Ovary (tissue), 7 donors: ENCODE measurements at regions not wholly inside any gene's neighbourhood (a gene's known extent, or its start where the extent isn't known, plus 50 kb on each side); places are given as distances from the start of the nearest gene placed in this dataset.

Source experiments
- DNase-seq, 5 donors: peaks; one replicate each; pipeline ENCODE4 v3.0.0-alpha.2; 2019 to 2020
- H3K27ac ChIP-seq, 2 donors: fragments of 200-600 bp; one replicate each; pipeline versions ENCODE4 v1.5.1 to v1.8.0; 2019 to 2022
- H3K27me3 ChIP-seq: fragments of 200-600 bp; one replicate; pipeline ENCODE4 v1.8.0; 2022
- H3K36me3 ChIP-seq: fragments of 200-600 bp; sonication (generic); one replicate; pipeline ENCODE4 v1.5.1; 2019
- H3K4me1 ChIP-seq: one replicate; pipeline ENCODE4 v1.8.1; 2013; ENCODE audit warnings: mild to moderate bottlenecking, moderate library complexity; ENCODE audit not compliant: insufficient read depth
- H3K4me3 ChIP-seq: fragments of 200-600 bp; sonication (generic); one replicate; pipeline ENCODE4 v1.5.1; 2017
- H3K9me3 ChIP-seq, 2 donors: fragments of 200-600 bp in 1 of 2; sonication (generic) in 1 of 2; one replicate each; pipeline versions ENCODE4 v1.5.1 to v1.8.1; 2013 to 2019; ENCODE audit warnings: mild to moderate bottlenecking in 1 of 2, moderate library complexity in 1 of 2
- EP300 ChIP-seq: sonication (generic); formaldehyde crosslinking; IDR thresholded peaks from one replicate; pipeline ENCODE4 v1.6.1; 2017; ENCODE audit warnings: antibody characterized with exemption
- POLR2A ChIP-seq: fragments of 450-650 bp; IDR thresholded peaks from one replicate; pipeline ENCODE4 v1.6.1; 2017; ENCODE audit warnings: antibody characterized with exemption, mild to moderate bottlenecking, moderate library complexity
- WGBS, 3 donors: extraction: QIAGEN DNeasy Blood & Tissue Kit in 1 of 3; methylation state at CpG; one replicate each; pipeline versions ENCODE4 v1.1.5 to v1.1.7; 2013 to 2017; 5-methylcytosine and 5-hydroxymethylcytosine counted together
- intact Hi-C, 4 donors: fragments of 100-400 bp; cut with DNase I; formaldehyde crosslinking; loops; one replicate each; pipeline versions ENCODE4 v1.11.0 to v1.15.1; 2022 to 2023
- TF ChIP-seq, protein P1 (sequence below), 3 donors: fragments of 450-650 bp in 2 of 3; fragments of 200-600 bp in 1 of 3; IDR thresholded peaks; one replicate each; pipeline versions ENCODE4 v1.5.1 to v1.8.0; 2016 to 2022; ENCODE audit warnings: antibody characterized with exemption in 3 of 3, mild to moderate bottlenecking in 1 of 3
- donor health status: DM: no; HTN: no; CAD: no; lungs with moderate emphysema.
- donor health status: DM: no; HTN: no; CAD: no.
- donor health status: Bipolar disorder and iron deficiency.
- donor health status: DM: no; HTN: no; CAD: no.
- donor health status: DM: yes; HTN: yes; CAD: no.

GRCh38 chr1:218080863-218081262 is 204.2 kb upstream of the RRP15 start:
- H3K4me1 ChIP-seq, result no peaks in the 10 kb centered on the region
- 75 to 86% (median 78%) methylated on average over 5 of the region's 5 CpGs for WGBS, 3 donors
- no peaks in the 10 kb centered on the region for H3K27me3 ChIP-seq
- H3K9me3 ChIP-seq, result no peaks in the 10 kb centered on the region
- no peak overlapping the region for H3K4me3 ChIP-seq
- intact Hi-C loops, result no loop called here
- no peak overlapping the region for H3K27ac ChIP-seq
- TF ChIP-seq POLR2A, result no peak
- no peak for TF ChIP-seq EP300
- TF ChIP-seq, protein P1, sequence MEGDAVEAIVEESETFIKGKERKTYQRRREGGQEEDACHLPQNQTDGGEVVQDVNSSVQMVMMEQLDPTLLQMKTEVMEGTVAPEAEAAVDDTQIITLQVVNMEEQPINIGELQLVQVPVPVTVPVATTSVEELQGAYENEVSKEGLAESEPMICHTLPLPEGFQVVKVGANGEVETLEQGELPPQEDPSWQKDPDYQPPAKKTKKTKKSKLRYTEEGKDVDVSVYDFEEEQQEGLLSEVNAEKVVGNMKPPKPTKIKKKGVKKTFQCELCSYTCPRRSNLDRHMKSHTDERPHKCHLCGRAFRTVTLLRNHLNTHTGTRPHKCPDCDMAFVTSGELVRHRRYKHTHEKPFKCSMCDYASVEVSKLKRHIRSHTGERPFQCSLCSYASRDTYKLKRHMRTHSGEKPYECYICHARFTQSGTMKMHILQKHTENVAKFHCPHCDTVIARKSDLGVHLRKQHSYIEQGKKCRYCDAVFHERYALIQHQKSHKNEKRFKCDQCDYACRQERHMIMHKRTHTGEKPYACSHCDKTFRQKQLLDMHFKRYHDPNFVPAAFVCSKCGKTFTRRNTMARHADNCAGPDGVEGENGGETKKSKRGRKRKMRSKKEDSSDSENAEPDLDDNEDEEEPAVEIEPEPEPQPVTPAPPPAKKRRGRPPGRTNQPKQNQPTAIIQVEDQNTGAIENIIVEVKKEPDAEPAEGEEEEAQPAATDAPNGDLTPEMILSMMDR (IDR thresholded peaks at IDR 0.05), result no peak
- no peaks in the 10 kb centered on the region for H3K36me3 ChIP-seq
- no peak for DNase-seq

GRCh38 chr1:218081358-218081757 is 203.7 kb upstream of the RRP15 start:
- Histone ChIP-seq H3K9me3 (no peaks in the 10 kb centered on the region), H3K4me1 (no peaks in the 10 kb centered on the region), H3K36me3 (no peaks in the 10 kb centered on the region), H3K27me3 (no peaks in the 10 kb centered on the region), H3K4me3 (no peak overlapping the region), H3K27ac (no peak overlapping the region)
- intact Hi-C loops, result no loop called here
- TF ChIP-seq, protein P1 (IDR thresholded peaks at IDR 0.05), result no peak
- no peak for TF ChIP-seq POLR2A
- TF ChIP-seq EP300, result no peak
- DNase-seq, result no peak

- Histone ChIP-seq H3K4me3 (no peak overlapping the region), H3K27ac (no peak overlapping the region), H3K27me3 (no peaks in the 10 kb centered on the region), H3K9me3 (no peaks in the 10 kb centered on the region), H3K4me1 (no peaks in the 10 kb centered on the region), H3K36me3 (no peaks in the 10 kb centered on the region)
- intact Hi-C loops, result no loop called here
- TF ChIP-seq, protein P1 (IDR thresholded peaks at IDR 0.05), result no peak
- TF ChIP-seq POLR2A, result no peak
- TF ChIP-seq EP300, result no peak
- DNase-seq, result no peak
- WGBS, 3 donors, result 79 to 92% (median 89%) methylated on average over 1 of the region's 1 CpG
Observed at GRCh38 chr1:218090459-218090858, 194.6 kb upstream of the RRP15 start.

DNA sequence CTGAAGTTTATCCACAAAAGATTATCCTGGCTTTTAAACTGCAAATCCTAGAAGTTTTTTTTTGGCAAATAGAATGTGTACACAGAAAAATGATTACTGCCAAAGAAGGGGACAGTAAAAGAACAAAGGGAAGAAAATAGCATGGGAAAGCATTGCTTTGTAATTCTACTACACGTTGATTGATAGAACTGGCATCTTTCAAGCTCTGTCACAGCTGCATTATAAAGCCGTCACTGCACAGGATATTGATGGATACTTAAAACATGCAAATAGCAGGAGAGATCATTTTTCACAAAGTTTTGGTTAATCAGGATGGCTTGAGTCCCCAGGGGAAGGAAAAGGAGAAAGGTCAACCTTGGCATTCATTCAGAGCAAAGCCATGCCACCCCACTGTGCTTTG is 183.7 kb upstream of the RRP15 start:
- WGBS, 3 donors, result 44 to 61% (median 59%) methylated on average over 2 of the region's 2 CpGs
- Histone ChIP-seq H3K9me3 (no peaks in the 10 kb centered on the region), H3K27me3 (no peaks in the 10 kb centered on the region), H3K27ac (no peak overlapping the region), H3K4me1 (no peaks in the 10 kb centered on the region), H3K4me3 (no peak overlapping the region), H3K36me3 (no peaks in the 10 kb centered on the region)
- intact Hi-C loops, result no loop called here
- TF ChIP-seq EP300 (no peak), POLR2A (no peak)
- TF ChIP-seq, protein P1 (IDR thresholded peaks at IDR 0.05), result no peak
- no peak for DNase-seq

- Histone ChIP-seq H3K27me3 (no peaks in the 10 kb centered on the region), H3K4me1 (no peaks in the 10 kb centered on the region), H3K36me3 (no peaks in the 10 kb centered on the region), H3K27ac (no peak overlapping the region), H3K9me3 (no peaks in the 10 kb centered on the region), H3K4me3 (no peak overlapping the region)
- no peak for TF ChIP-seq EP300
- TF ChIP-seq POLR2A, result no peak
- TF ChIP-seq, protein P1 (IDR thresholded peaks at IDR 0.05), result no peak
- 80 to 87% (median 84%) methylated on average over 3 of the region's 3 CpGs for WGBS, 3 donors
- intact Hi-C loops, result no loop called here
- DNase-seq, result no peak
Observed at GRCh38 chr1:218108034-218108433, 177.1 kb upstream of the RRP15 start.
